IMR-90 (cell line): ENCODE measurements at regions not wholly inside any gene's neighbourhood (a gene's known extent, or its start where the extent isn't known, plus 50 kb on each side); places are given as distances from the start of the nearest gene placed in this dataset.

Experiments used
- ATAC-seq: fragments of 200-7000 bp; cut with Tn5 transposase; 2 replicates; pipeline ENCODE4 v1.9.1; 2020; ENCODE audit warnings: low read depth, mild to moderate bottlenecking, moderate library complexity
- BruUV-seq: library from RNA; stranded (reverse); fragments of 400-500 nt; replicated peaks from 2 replicates; lab custom pipeline; 2021; lab: Mats Ljungman, UMichigan
- CTCF ChIA-PET: fragments of 300-600 bp; formaldehyde crosslinking; extraction: SDS; loops from one replicate; lab custom pipeline; 2021; ENCODE audit warnings: antibody characterized with exemption; lab: Yijun Ruan, JAX
- POLR2A ChIA-PET: fragments of 300-600 bp; sonication (Branson Sonifier 250); formaldehyde crosslinking; loops from one replicate; lab custom pipeline; 2022; ENCODE audit warnings: antibody characterized with exemption; ENCODE audit not compliant: unreplicated experiment; lab: Charles Lee
- DNase-seq: peaks from one replicate; pipeline ENCODE4 v3.0.0; 2013
- H2AFZ ChIP-seq: replicated peaks from 2 replicates; pipeline ENCODE3; 2013; ENCODE audit warnings: low read length, mild to moderate bottlenecking; ENCODE audit not compliant: poor library complexity
- H2AK5ac ChIP-seq: 2 replicates; pipeline ENCODE4 v1.6.1; 2013; ENCODE audit warnings: low read depth, low read length, inconsistent platforms
- H2AK9ac ChIP-seq: replicated peaks from 2 replicates; pipeline ENCODE3; 2013; ENCODE audit warnings: mild to moderate bottlenecking, low read depth, low read length, moderate library complexity; ENCODE audit not compliant: poor library complexity
- H2BK120ac ChIP-seq: 2 replicates; pipeline ENCODE4 v1.6.1; 2013; ENCODE audit warnings: low read depth, low read length, inconsistent platforms
- H2BK15ac ChIP-seq: 3 replicates; pipeline ENCODE4 v1.6.1; 2013; ENCODE audit warnings: low read depth, low read length, inconsistent platforms
- H2BK20ac ChIP-seq: 2 replicates; pipeline ENCODE4 v1.6.1; 2013; ENCODE audit warnings: low read depth, mild to moderate bottlenecking, inconsistent platforms, low read length, moderate library complexity
- H2BK5ac ChIP-seq: 2 replicates; pipeline ENCODE4 v1.6.1; 2013; ENCODE audit warnings: mild to moderate bottlenecking, low read depth, low read length, inconsistent platforms; ENCODE audit not compliant: poor library complexity, severe bottlenecking
- H3K14ac ChIP-seq: replicated peaks from 2 replicates; pipeline ENCODE4 v1.6.1; 2013; ENCODE audit warnings: low read depth, low read length, inconsistent platforms
- H3K18ac ChIP-seq: 2 replicates; pipeline ENCODE4 v1.6.1; 2013; ENCODE audit warnings: low read depth, low read length, control low read depth
- H3K23ac ChIP-seq: 2 replicates; pipeline ENCODE4 v1.6.1; 2013; ENCODE audit warnings: low read depth, low read length, inconsistent platforms
- H3K27ac ChIP-seq: 2 replicates; pipeline ENCODE4 v1.5.1; 2013; ENCODE audit warnings: mild to moderate bottlenecking, control low read depth, low read length; ENCODE audit not compliant: insufficient read depth
- H3K27me3 ChIP-seq: 2 replicates; pipeline ENCODE4 v1.6.1; 2013; ENCODE audit warnings: low read length; ENCODE audit not compliant: control insufficient read depth, insufficient read depth
- H3K36me3 ChIP-seq: 2 replicates; pipeline ENCODE4 v1.6.1; 2013; ENCODE audit warnings: low read length, mixed read lengths; ENCODE audit not compliant: control insufficient read depth, insufficient read depth
- H3K4ac ChIP-seq: 2 replicates; pipeline ENCODE4 v1.6.1; 2013; ENCODE audit warnings: low read depth, low read length, inconsistent platforms
- H3K4me1 ChIP-seq: 2 replicates; pipeline ENCODE4 v1.6.1; 2013; ENCODE audit warnings: low read length, mixed read lengths; ENCODE audit not compliant: control insufficient read depth, insufficient read depth
- H3K4me2 ChIP-seq: 2 replicates; pipeline ENCODE4 v1.6.1; 2013; ENCODE audit warnings: low read depth, mild to moderate bottlenecking, control low read depth, low read length, moderate library complexity
- H3K4me3 ChIP-seq: 2 replicates; pipeline ENCODE4 v1.5.1; 2013; ENCODE audit warnings: low read depth, mild to moderate bottlenecking, control low read depth, low read length, moderate library complexity; ENCODE audit not compliant: insufficient read depth
- H3K56ac ChIP-seq: 2 replicates; pipeline ENCODE4 v1.6.1; 2013; ENCODE audit warnings: low read length, inconsistent platforms; ENCODE audit not compliant: insufficient read depth; ENCODE audit errors: extremely low read depth
- H3K79me1 ChIP-seq, 2 experiments: 2 replicates each; pipeline ENCODE4 v1.6.1; 2013; ENCODE audit warnings: low read length in 2 of 2, inconsistent platforms in 1 of 2, low read depth in 1 of 2
- H3K9ac ChIP-seq: 2 replicates; pipeline ENCODE4 v1.6.1; 2013; ENCODE audit warnings: low read depth, low read length, control low read depth
- H3K9me1 ChIP-seq: 2 replicates; pipeline ENCODE4 v1.6.1; 2013; ENCODE audit warnings: low read length, inconsistent platforms; ENCODE audit not compliant: insufficient read depth
- H3K9me3 ChIP-seq: 2 replicates; pipeline ENCODE4 v1.6.1; 2013; ENCODE audit warnings: low read length; ENCODE audit not compliant: control insufficient read depth, insufficient read depth
- H4K20me1 ChIP-seq: 2 replicates; pipeline ENCODE4 v1.6.1; 2013; ENCODE audit warnings: low read length, inconsistent platforms; ENCODE audit not compliant: insufficient read depth
- H4K5ac ChIP-seq: 2 replicates; pipeline ENCODE4 v1.6.1; 2013; ENCODE audit warnings: mild to moderate bottlenecking, low read depth, low read length, control low read depth
- H4K8ac ChIP-seq, 2 experiments: 2 replicates each; pipeline ENCODE4 v1.6.1; 2013; ENCODE audit warnings: low read depth in 2 of 2, low read length in 2 of 2, control low read depth in 1 of 2, inconsistent platforms in 1 of 2
- H4K91ac ChIP-seq: 2 replicates; pipeline ENCODE4 v1.6.1; 2013; ENCODE audit warnings: low read depth, low read length, inconsistent platforms; ENCODE audit not compliant: insufficient read depth
- BHLHE40 ChIP-seq: fragments of 150-350 bp; IDR thresholded peaks from 2 replicates; pipeline ENCODE4 v1.6.1; 2016; ENCODE audit warnings: mild to moderate bottlenecking, low read depth, low read length
- CEBPB ChIP-seq: IDR thresholded peaks from 2 replicates; pipeline ENCODE4 v1.6.1; 2012; ENCODE audit warnings: low read depth, low read length, improper control_type of control experiment
- CHD1 ChIP-seq: IDR thresholded peaks from 2 replicates; pipeline ENCODE4 v1.6.1; 2012; ENCODE audit warnings: low read depth, low read length, improper control_type of control experiment
- CTCF ChIP-seq: conservative IDR thresholded peaks from 2 replicates; pipeline ENCODE4 v1.5.1; 2012; ENCODE audit warnings: mild to moderate bottlenecking, low read depth, low read length, improper control_type of control experiment
- ELK1 ChIP-seq: fragments of 150-350 bp; IDR thresholded peaks from 2 replicates; pipeline ENCODE4 v1.6.1; 2016; ENCODE audit warnings: low read depth, mild to moderate bottlenecking, low read length, moderate library complexity, borderline replicate concordance
- FOS ChIP-seq: fragments of 150-350 bp; IDR thresholded peaks from 2 replicates; pipeline ENCODE4 v1.6.1; 2016; ENCODE audit warnings: low read depth, low read length
- MAZ ChIP-seq: IDR thresholded peaks from 2 replicates; pipeline ENCODE4 v1.6.1; 2012; ENCODE audit warnings: low read depth, mild to moderate bottlenecking, low read length, improper control_type of control experiment, moderate library complexity, borderline replicate concordance
- MXI1 ChIP-seq: IDR thresholded peaks from 2 replicates; pipeline ENCODE4 v1.6.1; 2012; ENCODE audit warnings: low read depth, mild to moderate bottlenecking, low read length, moderate library complexity, borderline replicate concordance
- NFE2L2 ChIP-seq: fragments of 150-350 bp; IDR thresholded peaks from 2 replicates; pipeline ENCODE4 v1.6.1; 2016; ENCODE audit warnings: low read depth, mild to moderate bottlenecking, low read length
- POLR2A ChIP-seq: IDR thresholded peaks from 2 replicates; pipeline ENCODE4 v1.6.1; 2012; ENCODE audit warnings: mild to moderate bottlenecking, low read depth, low read length
- RAD21 ChIP-seq: IDR thresholded peaks from 2 replicates; pipeline ENCODE4 v1.6.1; 2012; ENCODE audit warnings: low read length, improper control_type of control experiment
- RCOR1 ChIP-seq: IDR thresholded peaks from 2 replicates; pipeline ENCODE4 v1.6.1; 2012; ENCODE audit warnings: mild to moderate bottlenecking, low read length, improper control_type of control experiment; ENCODE audit not compliant: insufficient replicate concordance
- RFX5 ChIP-seq: IDR thresholded peaks from 2 replicates; pipeline ENCODE4 v1.8.0; 2012; ENCODE audit warnings: low read depth, mild to moderate bottlenecking, low read length, moderate library complexity
- SMC3 ChIP-seq: fragments of 150-350 bp; IDR thresholded peaks from 2 replicates; pipeline ENCODE4 v1.6.1; 2016; ENCODE audit warnings: low read depth, mild to moderate bottlenecking, antibody characterized with exemption, low read length, moderate library complexity
- USF2 ChIP-seq: fragments of 150-350 bp; IDR thresholded peaks from 2 replicates; pipeline ENCODE4 v1.6.1; 2017; ENCODE audit warnings: mild to moderate bottlenecking, antibody characterized with exemption, low read length, low read depth
- WGBS, 2 experiments: methylation state at CpG; one replicate each; pipeline versions ENCODE4 v1.1.5 to v1.1.7; 2013; ENCODE audit warnings: missing lambda C conversion rate in 2 of 2; ENCODE audit not compliant: insufficient read length in 1 of 2; ENCODE audit errors: extremely low coverage in 2 of 2; 5-methylcytosine and 5-hydroxymethylcytosine counted together
- dilution Hi-C: fragments of 300-500 bp; cut with HindIII; formaldehyde crosslinking; loops from one replicate; pipeline ENCODE4 v1.14.3; 2018; ENCODE audit warnings: low sequenced_read_pairs; ENCODE audit not compliant: unreplicated experiment
- in situ Hi-C: fragments of 300-500 bp; cut with MboI; formaldehyde crosslinking; loops from 3 replicates; pipeline ENCODE4 v1.14.3; 2019; ENCODE audit warnings: low sequenced_read_pairs, inconsistent platforms, mixed read lengths
- intact Hi-C: fragments of 100-400 bp; cut with micrococcal nuclease; formaldehyde crosslinking; loops from 2 replicates; pipeline ENCODE4 v1.10.0; 2022

GRCh38 chr21:34298534-34299167 lies 65.2 kb upstream of the KCNE2 start:
- in situ Hi-C loops: no loop called here
- no peaks in the 10 kb centered on the region for H4K20me1 ChIP-seq
- H3K4me2 ChIP-seq: no peak overlapping the region
- no peak overlapping the region for H4K5ac ChIP-seq
- peaks cover 33% of the 10 kb centered on the region for H3K27me3 ChIP-seq
- H2BK20ac ChIP-seq: no peak overlapping the region
- no peak overlapping the region for H3K18ac ChIP-seq
- ChIA-PET CTCF (interaction anchor here (0.6 kb wide), 1 partner anchor 191 kb away, joined by 3 read pairs; no protein-coding TSS in a partner anchor), POLR2A (no interaction called here)
- H3K14ac ChIP-seq: no peak overlapping the region
- no peak overlapping the region for H3K4me3 ChIP-seq
- no peaks in the 10 kb centered on the region for H3K9me1 ChIP-seq
- no peak overlapping the region for H3K23ac ChIP-seq
- ATAC-seq (no peak), DNase-seq (no peak)
- H3K9ac ChIP-seq: no peak overlapping the region
- no peak overlapping the region for H2AFZ ChIP-seq
- no peak overlapping the region for H2BK120ac ChIP-seq
- no TSS peak for BruUV-seq
- no peak overlapping the region for H3K4ac ChIP-seq
- no peaks in the 10 kb centered on the region for H3K79me1 ChIP-seq
- H2AK9ac ChIP-seq: no peak overlapping the region
- H4K91ac ChIP-seq: no peak overlapping the region
- dilution Hi-C loops: no loop called here
- TF ChIP-seq BHLHE40 (no peak), FOS (no peak), USF2 (no peak), CHD1 (no peak), SMC3 (no peak), MXI1 (no peak), RFX5 (no peak), RAD21 (no peak), MAZ (no peak), CEBPB (no peak), POLR2A (no peak), ELK1 (no peak), CTCF (no peak), RCOR1 (no peak), NFE2L2 (no peak)
- no peaks in the 10 kb centered on the region; the same call in 1 of the 2 replicates for H3K9me3 ChIP-seq
- no peaks in the 10 kb centered on the region for H3K4me1 ChIP-seq
- H4K8ac ChIP-seq: no peak overlapping the region
- no peak overlapping the region for H3K27ac ChIP-seq
- no peak overlapping the region for H2BK5ac ChIP-seq
- intact Hi-C loops: no loop called here
- WGBS, 2 experiments: no CpG with 5 or more reads among the region's 3 CpGs
- H3K56ac ChIP-seq: no peak overlapping the region
- no peaks in the 10 kb centered on the region for H3K36me3 ChIP-seq
- no peak overlapping the region for H2AK5ac ChIP-seq
- no peak overlapping the region for H2BK15ac ChIP-seq
